ENCODE measurements at regions not wholly inside any gene's neighbourhood (a gene's known extent, or its start where the extent isn't known, plus 50 kb on each side); places are given as distances from the start of the nearest gene placed in this dataset.

DNA sequence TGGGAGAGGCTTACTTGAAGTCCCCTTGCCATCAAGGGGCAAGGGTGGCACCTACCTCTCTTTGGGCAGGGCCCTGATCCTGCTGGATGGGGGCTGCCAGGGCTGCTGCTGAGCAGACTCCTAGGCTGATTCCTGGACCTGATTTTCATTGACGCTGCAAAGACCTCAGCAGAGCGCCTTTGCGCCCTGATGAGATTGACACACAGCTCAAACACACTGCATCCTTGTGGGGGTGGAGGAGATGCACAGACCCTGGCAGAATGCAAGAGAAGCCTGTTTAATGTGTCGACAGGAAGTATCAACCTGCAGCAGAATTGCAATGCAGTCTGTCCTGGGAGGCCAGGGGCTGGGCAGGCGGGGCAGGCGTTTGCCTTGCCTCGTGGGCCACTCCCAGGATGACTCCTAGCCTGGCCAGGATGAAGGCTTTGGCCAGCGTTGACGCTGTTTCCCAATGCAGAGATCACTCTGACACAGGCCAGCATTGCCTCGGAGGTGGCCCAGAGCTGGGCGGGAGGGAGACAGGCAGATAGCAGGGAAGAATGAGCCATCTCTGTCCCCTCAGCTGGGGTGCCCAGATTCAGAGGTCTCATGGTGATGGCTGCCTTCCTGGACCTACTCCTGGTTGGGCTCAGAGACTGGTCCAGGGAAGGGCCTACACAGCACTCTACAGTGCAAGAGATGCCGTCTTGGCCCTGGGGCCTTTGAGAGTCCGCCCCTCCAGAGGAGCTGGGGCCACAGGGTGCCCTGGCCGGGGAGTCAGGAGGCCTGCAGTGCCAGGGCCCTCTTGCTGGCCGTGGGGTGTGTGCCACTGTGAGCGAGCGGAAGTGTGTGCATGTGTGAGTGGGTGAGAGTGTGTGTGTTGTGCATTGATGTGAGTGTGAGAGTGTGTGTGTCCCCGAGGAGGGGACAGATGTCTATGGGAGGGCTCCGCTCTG, 108.3 kb downstream of the KIF26A start:
- no peak overlapping the region for H3K4me3 ChIP-seq (ENCODE audit: low read depth, low read length)
- DNase-seq (ENCODE audit: low read depth), result no peak
- TF ChIP-seq, protein P1, sequence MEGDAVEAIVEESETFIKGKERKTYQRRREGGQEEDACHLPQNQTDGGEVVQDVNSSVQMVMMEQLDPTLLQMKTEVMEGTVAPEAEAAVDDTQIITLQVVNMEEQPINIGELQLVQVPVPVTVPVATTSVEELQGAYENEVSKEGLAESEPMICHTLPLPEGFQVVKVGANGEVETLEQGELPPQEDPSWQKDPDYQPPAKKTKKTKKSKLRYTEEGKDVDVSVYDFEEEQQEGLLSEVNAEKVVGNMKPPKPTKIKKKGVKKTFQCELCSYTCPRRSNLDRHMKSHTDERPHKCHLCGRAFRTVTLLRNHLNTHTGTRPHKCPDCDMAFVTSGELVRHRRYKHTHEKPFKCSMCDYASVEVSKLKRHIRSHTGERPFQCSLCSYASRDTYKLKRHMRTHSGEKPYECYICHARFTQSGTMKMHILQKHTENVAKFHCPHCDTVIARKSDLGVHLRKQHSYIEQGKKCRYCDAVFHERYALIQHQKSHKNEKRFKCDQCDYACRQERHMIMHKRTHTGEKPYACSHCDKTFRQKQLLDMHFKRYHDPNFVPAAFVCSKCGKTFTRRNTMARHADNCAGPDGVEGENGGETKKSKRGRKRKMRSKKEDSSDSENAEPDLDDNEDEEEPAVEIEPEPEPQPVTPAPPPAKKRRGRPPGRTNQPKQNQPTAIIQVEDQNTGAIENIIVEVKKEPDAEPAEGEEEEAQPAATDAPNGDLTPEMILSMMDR (conservative IDR thresholded peaks at IDR 0.05; ENCODE audit: low read depth, low read length), result no peak

DNA sequence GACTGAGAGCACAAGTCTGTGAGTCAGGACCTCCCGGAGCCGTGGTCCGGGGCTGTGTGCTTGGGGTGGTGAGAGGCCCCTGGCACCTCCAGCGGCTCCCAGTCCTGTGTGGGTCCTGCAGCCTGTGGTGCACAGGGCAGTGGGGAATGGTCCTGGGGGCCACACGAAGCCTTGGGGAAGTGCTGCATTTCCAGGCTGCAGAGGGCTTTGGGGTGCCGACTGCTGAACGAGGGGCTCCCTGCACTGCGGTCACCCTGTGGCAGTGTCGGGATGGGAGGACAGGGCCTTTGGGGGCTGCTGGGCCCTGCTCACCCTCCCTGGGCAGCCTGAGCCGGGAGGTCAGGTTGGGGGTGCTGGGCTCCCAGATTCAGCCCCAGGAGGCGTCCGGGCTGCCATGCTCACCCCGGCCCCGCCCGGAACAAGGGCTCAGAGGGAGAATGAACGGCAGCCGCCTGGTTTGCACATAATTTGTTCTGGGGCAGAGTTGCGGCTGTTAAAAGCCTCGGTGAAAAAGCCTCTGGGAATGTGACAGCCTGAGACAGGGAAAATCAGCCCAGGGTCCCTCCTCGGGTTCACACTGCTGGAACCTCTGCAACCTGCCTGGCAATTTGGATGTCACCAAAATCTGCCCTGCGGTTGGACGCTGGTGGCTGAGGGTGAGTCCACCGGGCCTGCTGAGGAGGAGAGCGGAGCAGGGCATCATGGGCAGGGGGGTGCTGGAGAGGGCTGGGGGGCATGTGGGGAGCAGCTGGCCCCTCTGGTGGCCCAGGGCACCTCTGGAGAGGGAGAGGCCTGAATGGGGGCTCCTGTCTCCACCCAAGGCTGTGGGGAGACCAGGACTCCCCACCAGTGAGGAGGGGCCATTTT, 109.2 kb downstream of the KIF26A start:
- TF ChIP-seq, protein P1 (conservative IDR thresholded peaks at IDR 0.05; ENCODE audit: low read depth, low read length), result no peak
- no peak overlapping the region for H3K4me3 ChIP-seq (ENCODE audit: low read depth, low read length)
- no peak for DNase-seq (ENCODE audit: low read depth)

GRCh38 chr14:104248203-104249055, 110.0 kb downstream of the KIF26A start:
- TF ChIP-seq, protein P1 (conservative IDR thresholded peaks at IDR 0.05; ENCODE audit: low read depth, low read length), result no peak
- no peak overlapping the region for H3K4me3 ChIP-seq (ENCODE audit: low read depth, low read length)
- DNase-seq (ENCODE audit: low read depth), result no peak

- TF ChIP-seq, protein P1 (conservative IDR thresholded peaks at IDR 0.05; ENCODE audit: low read depth, low read length), result no peak
- H3K4me3 ChIP-seq (ENCODE audit: low read depth, low read length), result no peak overlapping the region
- no peak for DNase-seq (ENCODE audit: low read depth)
Observed at GRCh38 chr14:104249089-104249488, 110.7 kb downstream of the KIF26A start.

DNA sequence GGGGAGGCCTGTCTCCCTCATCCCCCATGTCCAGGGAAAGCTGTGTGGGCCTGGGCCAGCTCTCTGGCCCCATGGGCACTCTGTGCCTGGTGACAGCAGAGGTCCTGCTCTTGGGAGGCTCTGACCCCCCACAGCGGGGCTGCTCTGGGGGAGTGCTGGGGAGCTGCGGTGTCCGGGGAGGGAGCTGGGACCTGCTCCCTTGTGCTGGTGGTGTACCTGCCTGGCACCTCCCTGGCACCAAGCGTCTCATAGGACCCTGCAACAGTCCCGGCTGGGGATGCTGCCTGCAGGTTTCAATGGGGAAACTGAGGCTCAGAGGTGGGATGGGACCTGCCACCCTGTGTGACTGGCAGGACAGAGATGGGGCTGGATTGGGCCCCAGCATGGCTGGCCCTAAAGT, 111.3 kb downstream of the KIF26A start:
- TF ChIP-seq, protein P1 (conservative IDR thresholded peaks at IDR 0.05; ENCODE audit: low read depth, low read length), result no peak
- H3K4me3 ChIP-seq (ENCODE audit: low read depth, low read length), result no peak overlapping the region
- no peak for DNase-seq (ENCODE audit: low read depth)

- no peak overlapping the region for H3K4me3 ChIP-seq (ENCODE audit: low read depth, low read length)
- no peak for DNase-seq (ENCODE audit: low read depth)
- TF ChIP-seq, protein P1 (conservative IDR thresholded peaks at IDR 0.05; ENCODE audit: low read depth, low read length), result no peak
Observed at GRCh38 chr14:104250175-104250574, 111.8 kb downstream of the KIF26A start.

Measured in epithelial cell of proximal tubule (primary cell).